IMR-90 (cell line): ENCODE measurements at regions not wholly inside any gene's neighbourhood (a gene's known extent, or its start where the extent isn't known, plus 50 kb on each side); places are given as distances from the start of the nearest gene placed in this dataset.

Source experiments
- ATAC-seq: fragments of 200-7000 bp; cut with Tn5 transposase; 2 replicates; pipeline ENCODE4 v1.9.1; 2020; ENCODE audit warnings: low read depth, mild to moderate bottlenecking, moderate library complexity
- BruUV-seq: library from RNA; stranded (reverse); fragments of 400-500 nt; replicated peaks from 2 replicates; lab custom pipeline; 2021; lab: Mats Ljungman, UMichigan
- CTCF ChIA-PET: fragments of 300-600 bp; formaldehyde crosslinking; extraction: SDS; loops from one replicate; lab custom pipeline; 2021; ENCODE audit warnings: antibody characterized with exemption; lab: Yijun Ruan, JAX
- POLR2A ChIA-PET: fragments of 300-600 bp; sonication (Branson Sonifier 250); formaldehyde crosslinking; loops from one replicate; lab custom pipeline; 2022; ENCODE audit warnings: antibody characterized with exemption; ENCODE audit not compliant: unreplicated experiment; lab: Charles Lee
- DNase-seq: peaks from one replicate; pipeline ENCODE4 v3.0.0; 2013
- H2AFZ ChIP-seq: replicated peaks from 2 replicates; pipeline ENCODE3; 2013; ENCODE audit warnings: low read length, mild to moderate bottlenecking; ENCODE audit not compliant: poor library complexity
- H2AK5ac ChIP-seq: 2 replicates; pipeline ENCODE4 v1.6.1; 2013; ENCODE audit warnings: low read depth, low read length, inconsistent platforms
- H2AK9ac ChIP-seq: replicated peaks from 2 replicates; pipeline ENCODE3; 2013; ENCODE audit warnings: mild to moderate bottlenecking, low read depth, low read length, moderate library complexity; ENCODE audit not compliant: poor library complexity
- H2BK120ac ChIP-seq: 2 replicates; pipeline ENCODE4 v1.6.1; 2013; ENCODE audit warnings: low read depth, low read length, inconsistent platforms
- H2BK15ac ChIP-seq: 3 replicates; pipeline ENCODE4 v1.6.1; 2013; ENCODE audit warnings: low read depth, low read length, inconsistent platforms
- H2BK20ac ChIP-seq: 2 replicates; pipeline ENCODE4 v1.6.1; 2013; ENCODE audit warnings: low read depth, mild to moderate bottlenecking, inconsistent platforms, low read length, moderate library complexity
- H2BK5ac ChIP-seq: 2 replicates; pipeline ENCODE4 v1.6.1; 2013; ENCODE audit warnings: mild to moderate bottlenecking, low read depth, low read length, inconsistent platforms; ENCODE audit not compliant: poor library complexity, severe bottlenecking
- H3K14ac ChIP-seq: replicated peaks from 2 replicates; pipeline ENCODE4 v1.6.1; 2013; ENCODE audit warnings: low read depth, low read length, inconsistent platforms
- H3K18ac ChIP-seq: 2 replicates; pipeline ENCODE4 v1.6.1; 2013; ENCODE audit warnings: low read depth, low read length, control low read depth
- H3K23ac ChIP-seq: 2 replicates; pipeline ENCODE4 v1.6.1; 2013; ENCODE audit warnings: low read depth, low read length, inconsistent platforms
- H3K27ac ChIP-seq: 2 replicates; pipeline ENCODE4 v1.5.1; 2013; ENCODE audit warnings: mild to moderate bottlenecking, control low read depth, low read length; ENCODE audit not compliant: insufficient read depth
- H3K27me3 ChIP-seq: 2 replicates; pipeline ENCODE4 v1.6.1; 2013; ENCODE audit warnings: low read length; ENCODE audit not compliant: control insufficient read depth, insufficient read depth
- H3K36me3 ChIP-seq: 2 replicates; pipeline ENCODE4 v1.6.1; 2013; ENCODE audit warnings: low read length, mixed read lengths; ENCODE audit not compliant: control insufficient read depth, insufficient read depth
- H3K4ac ChIP-seq: 2 replicates; pipeline ENCODE4 v1.6.1; 2013; ENCODE audit warnings: low read depth, low read length, inconsistent platforms
- H3K4me1 ChIP-seq: 2 replicates; pipeline ENCODE4 v1.6.1; 2013; ENCODE audit warnings: low read length, mixed read lengths; ENCODE audit not compliant: control insufficient read depth, insufficient read depth
- H3K4me2 ChIP-seq: 2 replicates; pipeline ENCODE4 v1.6.1; 2013; ENCODE audit warnings: low read depth, mild to moderate bottlenecking, control low read depth, low read length, moderate library complexity
- H3K4me3 ChIP-seq: 2 replicates; pipeline ENCODE4 v1.5.1; 2013; ENCODE audit warnings: low read depth, mild to moderate bottlenecking, control low read depth, low read length, moderate library complexity; ENCODE audit not compliant: insufficient read depth
- H3K56ac ChIP-seq: 2 replicates; pipeline ENCODE4 v1.6.1; 2013; ENCODE audit warnings: low read length, inconsistent platforms; ENCODE audit not compliant: insufficient read depth; ENCODE audit errors: extremely low read depth
- H3K79me1 ChIP-seq, 2 experiments: 2 replicates each; pipeline ENCODE4 v1.6.1; 2013; ENCODE audit warnings: low read length in 2 of 2, inconsistent platforms in 1 of 2, low read depth in 1 of 2
- H3K9ac ChIP-seq: 2 replicates; pipeline ENCODE4 v1.6.1; 2013; ENCODE audit warnings: low read depth, low read length, control low read depth
- H3K9me1 ChIP-seq: 2 replicates; pipeline ENCODE4 v1.6.1; 2013; ENCODE audit warnings: low read length, inconsistent platforms; ENCODE audit not compliant: insufficient read depth
- H3K9me3 ChIP-seq: 2 replicates; pipeline ENCODE4 v1.6.1; 2013; ENCODE audit warnings: low read length; ENCODE audit not compliant: control insufficient read depth, insufficient read depth
- H4K20me1 ChIP-seq: 2 replicates; pipeline ENCODE4 v1.6.1; 2013; ENCODE audit warnings: low read length, inconsistent platforms; ENCODE audit not compliant: insufficient read depth
- H4K5ac ChIP-seq: 2 replicates; pipeline ENCODE4 v1.6.1; 2013; ENCODE audit warnings: mild to moderate bottlenecking, low read depth, low read length, control low read depth
- H4K8ac ChIP-seq, 2 experiments: 2 replicates each; pipeline ENCODE4 v1.6.1; 2013; ENCODE audit warnings: low read depth in 2 of 2, low read length in 2 of 2, control low read depth in 1 of 2, inconsistent platforms in 1 of 2
- H4K91ac ChIP-seq: 2 replicates; pipeline ENCODE4 v1.6.1; 2013; ENCODE audit warnings: low read depth, low read length, inconsistent platforms; ENCODE audit not compliant: insufficient read depth
- FOS ChIP-seq: fragments of 150-350 bp; IDR thresholded peaks from 2 replicates; pipeline ENCODE4 v1.6.1; 2016; ENCODE audit warnings: low read depth, low read length
- MAFK ChIP-seq: IDR thresholded peaks from 2 replicates; pipeline ENCODE4 v1.6.1; 2012; ENCODE audit warnings: low read depth, low read length, improper control_type of control experiment
- POLR2A ChIP-seq: IDR thresholded peaks from 2 replicates; pipeline ENCODE4 v1.6.1; 2012; ENCODE audit warnings: mild to moderate bottlenecking, low read depth, low read length
- WGBS, 2 experiments: methylation state at CpG; one replicate each; pipeline versions ENCODE4 v1.1.5 to v1.1.7; 2013; ENCODE audit warnings: missing lambda C conversion rate in 2 of 2; ENCODE audit not compliant: insufficient read length in 1 of 2; ENCODE audit errors: extremely low coverage in 2 of 2; 5-methylcytosine and 5-hydroxymethylcytosine counted together
- dilution Hi-C: fragments of 300-500 bp; cut with HindIII; formaldehyde crosslinking; loops from one replicate; pipeline ENCODE4 v1.14.3; 2018; ENCODE audit warnings: low sequenced_read_pairs; ENCODE audit not compliant: unreplicated experiment
- in situ Hi-C: fragments of 300-500 bp; cut with MboI; formaldehyde crosslinking; loops from 3 replicates; pipeline ENCODE4 v1.14.3; 2019; ENCODE audit warnings: low sequenced_read_pairs, inconsistent platforms, mixed read lengths
- intact Hi-C: fragments of 100-400 bp; cut with micrococcal nuclease; formaldehyde crosslinking; loops from 2 replicates; pipeline ENCODE4 v1.10.0; 2022
- TF ChIP-seq, protein P1 (sequence below): fragments of 150-350 bp; IDR thresholded peaks from 2 replicates; pipeline ENCODE4 v1.6.1; 2017; ENCODE audit warnings: mild to moderate bottlenecking, antibody characterized with exemption, low read length, low read depth

DNA sequence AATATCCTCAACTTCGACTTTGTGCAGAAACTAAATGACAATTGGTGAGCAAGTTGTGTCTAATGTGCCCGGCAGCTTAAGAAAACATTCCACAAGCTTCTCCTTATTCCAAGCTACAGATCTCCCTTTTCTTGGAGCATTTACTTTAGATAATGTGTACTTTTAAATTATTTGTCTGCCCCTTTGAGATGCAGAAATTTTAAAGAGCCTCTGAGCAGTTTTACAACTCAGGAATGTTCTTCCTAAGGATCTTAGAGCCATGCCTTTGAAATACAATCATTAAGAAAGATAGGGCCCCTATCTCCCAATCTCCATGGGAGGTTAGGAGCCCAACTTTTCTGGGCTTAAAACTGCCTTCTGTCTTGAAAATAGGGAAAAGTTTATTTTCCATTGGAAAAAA, 723.7 kb upstream of the COX7C start:
- Histone ChIP-seq H2AFZ (no peak overlapping the region), H2BK20ac (no peak overlapping the region), H3K56ac (no peak overlapping the region), H3K9me3 (peaks cover 4% of the 10 kb centered on the region), H4K91ac (no peak overlapping the region), H3K79me1 (no peaks in the 10 kb centered on the region), H3K14ac (no peak overlapping the region), H3K27ac (no peak overlapping the region), H3K27me3 (no peaks in the 10 kb centered on the region), H3K36me3 (no peaks in the 10 kb centered on the region), H2BK15ac (no peak overlapping the region), H3K23ac (no peak overlapping the region), H2AK9ac (no peak overlapping the region), H3K4me1 (no peaks in the 10 kb centered on the region), H3K4ac (no peak overlapping the region), H2BK120ac (no peak overlapping the region), H3K4me2 (no peak overlapping the region), H2AK5ac (no peak overlapping the region), H4K5ac (no peak overlapping the region), H4K8ac (no peak overlapping the region), H3K4me3 (no peak overlapping the region), H3K9ac (no peak overlapping the region), H4K20me1 (no peaks in the 10 kb centered on the region), H3K9me1 (no peaks in the 10 kb centered on the region), H2BK5ac (no peak overlapping the region), H3K18ac (no peak overlapping the region)
- ATAC-seq (no peak), DNase-seq (no peak)
- no TSS peak for BruUV-seq
- intact Hi-C loops = no loop called here
- POLR2A ChIA-PET = no interaction called here
- in situ Hi-C loops = no loop called here
- TF ChIP-seq POLR2A (no peak), MAFK (no peak), FOS (no peak)
- TF ChIP-seq, protein P1, sequence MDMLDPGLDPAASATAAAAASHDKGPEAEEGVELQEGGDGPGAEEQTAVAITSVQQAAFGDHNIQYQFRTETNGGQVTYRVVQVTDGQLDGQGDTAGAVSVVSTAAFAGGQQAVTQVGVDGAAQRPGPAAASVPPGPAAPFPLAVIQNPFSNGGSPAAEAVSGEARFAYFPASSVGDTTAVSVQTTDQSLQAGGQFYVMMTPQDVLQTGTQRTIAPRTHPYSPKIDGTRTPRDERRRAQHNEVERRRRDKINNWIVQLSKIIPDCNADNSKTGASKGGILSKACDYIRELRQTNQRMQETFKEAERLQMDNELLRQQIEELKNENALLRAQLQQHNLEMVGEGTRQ = no peak
- CTCF ChIA-PET = interaction anchor here (0.6 kb wide), 1 partner anchor 17 kb away, joined by 4 read pairs; no protein-coding TSS in a partner anchor
- dilution Hi-C loops = no loop called here
- WGBS, 2 experiments = no CpG with 5 or more reads among the region's 2 CpGs
